HG03060 (cell line): ENCODE measurements at regions not wholly inside any gene's neighbourhood (a gene's known extent, or its start where the extent isn't known, plus 50 kb on each side); places are given as distances from the start of the nearest gene placed in this dataset.

Source experiments
- ATAC-seq: cut with Tn5 transposase; IDR thresholded peaks from one replicate; pipeline ENCODE4 v1.9.1; 2021; ENCODE audit warnings: low read depth, moderate number of reproducible peaks; ENCODE audit not compliant: unreplicated experiment

DNA sequence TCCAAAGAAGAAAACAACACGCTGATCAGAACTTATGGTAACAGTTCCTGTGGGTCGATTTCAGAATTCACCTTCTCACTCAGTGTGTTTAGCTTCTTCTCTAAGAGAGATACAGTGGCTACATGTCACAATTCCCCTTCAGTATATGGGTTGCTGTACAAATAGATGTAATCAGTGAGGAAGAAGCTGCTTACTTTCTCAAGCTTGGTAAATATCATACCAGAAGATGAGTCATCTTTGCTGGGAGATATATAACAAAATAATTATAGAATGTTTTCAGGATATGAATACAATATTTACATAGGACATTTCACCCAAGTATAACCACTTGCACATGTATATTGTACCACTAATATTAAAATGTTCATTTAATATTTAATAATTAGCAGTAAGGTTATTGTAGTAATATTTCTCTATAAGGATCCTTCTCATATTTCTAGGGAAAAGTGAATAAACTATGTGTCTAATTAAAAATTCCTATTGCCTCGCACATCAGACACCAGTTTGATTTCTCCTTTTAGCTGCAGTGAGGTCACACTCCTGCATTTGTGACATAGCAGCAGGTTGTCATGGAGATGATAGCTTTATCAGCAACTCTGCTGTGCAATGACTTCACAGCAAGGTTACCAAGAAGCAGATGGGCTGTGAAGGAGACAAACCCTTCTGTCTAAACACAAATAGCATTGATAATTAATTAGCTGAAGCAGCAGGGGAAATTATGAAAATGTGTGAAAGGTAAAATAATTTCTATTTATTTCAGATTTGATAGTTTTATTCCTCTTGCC is 211.4 kb downstream of the TUSC7 start:
- no peak for ATAC-seq

DNA sequence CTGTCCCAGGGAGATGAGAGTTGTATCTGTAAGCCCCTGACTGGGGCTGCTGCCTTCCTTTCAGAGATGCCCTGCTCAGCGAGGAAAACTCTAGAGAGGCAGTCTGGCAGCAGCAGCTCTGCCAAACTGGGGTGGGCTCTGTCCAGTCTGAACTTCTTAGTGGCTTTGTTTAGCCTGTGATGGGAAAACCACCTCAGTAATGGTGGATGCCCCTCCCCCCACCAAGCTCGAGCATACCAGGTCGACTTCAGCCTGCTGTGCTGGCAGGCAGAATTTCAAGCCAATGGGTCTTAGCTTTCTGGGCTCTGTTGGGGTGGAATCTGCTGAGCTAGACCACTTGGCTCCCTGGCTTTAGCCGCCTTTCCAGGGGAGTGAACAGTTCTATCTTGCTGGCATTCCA is 218.3 kb downstream of the TUSC7 start:
- ATAC-seq, result no peak

DNA sequence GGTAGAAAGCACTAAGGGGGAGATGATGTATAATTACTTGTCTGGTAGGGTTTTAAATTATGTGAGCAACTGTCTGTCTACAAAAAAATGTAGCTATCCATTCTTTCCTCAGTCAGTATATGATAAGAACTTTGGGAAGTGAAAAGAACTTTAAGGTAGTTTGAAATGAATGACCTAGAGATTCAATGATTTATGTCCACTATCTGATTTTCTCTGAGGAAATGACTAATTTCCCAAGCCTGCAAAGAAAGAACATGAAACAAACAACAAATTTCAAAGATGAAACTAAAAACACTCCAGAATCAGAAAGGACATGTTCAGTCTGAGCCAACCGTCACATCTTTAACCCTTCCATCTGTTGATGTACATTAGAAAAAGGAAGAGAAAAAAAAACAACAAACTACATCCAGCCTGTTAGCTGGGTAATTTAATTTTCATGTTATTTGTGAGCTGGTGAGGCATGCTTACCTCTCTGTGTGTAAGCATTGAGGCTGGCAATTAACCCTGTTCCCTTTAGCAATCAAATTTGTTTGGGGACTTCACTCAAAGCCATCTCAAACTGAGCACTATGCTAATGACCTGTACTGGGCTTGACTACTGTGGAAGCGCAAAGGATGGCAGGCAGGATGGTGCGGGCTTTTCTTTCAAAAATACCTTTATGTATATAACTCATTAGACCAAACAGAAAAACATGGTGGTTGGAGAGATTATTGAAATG is 220.1 kb downstream of the TUSC7 start:
- ATAC-seq, result no peak

DNA sequence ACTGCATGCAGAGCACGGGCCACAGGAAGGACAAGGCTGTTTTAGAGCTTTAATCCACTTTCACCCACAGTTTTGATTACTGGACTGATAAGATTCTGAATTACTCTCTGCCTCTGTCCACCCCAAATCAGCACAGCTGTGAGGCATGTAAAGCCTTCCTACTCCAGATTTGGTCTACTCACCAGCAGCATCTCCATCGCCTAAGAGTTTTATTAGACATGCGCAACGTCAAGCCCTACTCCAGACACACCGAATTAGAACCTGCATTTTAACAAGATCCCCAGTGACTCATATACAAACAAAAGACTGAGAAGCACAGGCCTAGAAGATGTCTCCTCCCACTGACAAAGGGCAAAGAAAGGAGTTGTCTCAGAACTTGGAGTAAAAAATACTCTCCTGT is 221.2 kb downstream of the TUSC7 start:
- no peak for ATAC-seq

DNA sequence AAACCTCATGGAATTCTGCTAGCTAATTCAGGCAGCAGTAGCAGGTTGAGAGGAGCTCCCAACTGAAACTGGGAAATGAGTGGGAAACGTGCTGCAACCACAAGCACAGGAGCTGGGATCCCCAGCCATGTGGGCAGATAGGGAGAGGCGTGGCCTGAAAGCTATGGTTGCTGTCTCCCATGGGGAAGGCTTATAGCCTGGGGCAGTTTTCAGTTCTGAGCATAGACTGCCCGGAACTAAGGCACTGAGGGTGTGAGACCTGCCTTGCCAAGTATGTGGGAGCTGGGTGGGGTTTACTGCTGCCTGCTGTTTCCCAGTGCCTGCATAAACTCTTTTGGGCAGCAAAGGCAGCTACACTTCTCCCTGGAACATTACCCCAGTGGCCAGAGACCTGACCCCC is 229.5 kb downstream of the TUSC7 start:
- no peak for ATAC-seq

DNA sequence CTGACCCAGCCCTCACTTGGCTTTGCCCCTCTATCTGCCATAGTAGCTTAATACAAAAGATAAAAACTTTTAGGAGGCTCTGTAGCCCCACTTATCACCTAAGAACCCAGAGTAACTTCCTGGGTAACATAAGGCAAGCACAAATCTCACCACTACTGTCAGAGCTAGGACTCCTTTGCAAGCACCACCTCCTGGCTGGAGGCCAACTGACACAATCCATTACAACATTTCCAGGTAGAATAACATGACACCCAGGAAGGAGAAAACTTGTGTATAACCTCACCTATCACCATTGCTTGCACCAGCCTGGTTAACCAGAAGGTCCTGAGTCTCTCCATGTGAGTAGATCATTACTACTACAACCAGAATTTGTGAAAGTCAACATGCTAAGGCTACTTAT is 230.0 kb downstream of the TUSC7 start:
- ATAC-seq, result no peak

DNA sequence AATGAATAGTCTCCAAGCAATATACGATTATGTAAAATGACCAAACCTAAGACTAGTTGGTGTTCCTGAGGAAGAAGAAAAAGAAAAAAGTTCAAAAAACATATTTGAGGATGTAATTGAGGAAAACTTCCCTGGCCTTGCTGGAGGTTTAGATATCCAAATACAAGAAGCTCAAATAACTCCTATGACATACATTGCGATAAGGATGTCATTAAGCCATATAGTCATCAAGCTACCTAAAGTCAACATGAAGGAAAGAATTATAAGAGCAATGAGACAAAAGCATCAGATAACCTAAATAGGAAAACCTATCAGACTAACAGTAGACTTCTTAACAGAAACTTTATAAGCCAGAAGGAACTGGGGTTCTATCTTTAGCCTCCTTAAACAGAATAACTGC is 231.1 kb downstream of the TUSC7 start:
- ATAC-seq, result no peak

DNA sequence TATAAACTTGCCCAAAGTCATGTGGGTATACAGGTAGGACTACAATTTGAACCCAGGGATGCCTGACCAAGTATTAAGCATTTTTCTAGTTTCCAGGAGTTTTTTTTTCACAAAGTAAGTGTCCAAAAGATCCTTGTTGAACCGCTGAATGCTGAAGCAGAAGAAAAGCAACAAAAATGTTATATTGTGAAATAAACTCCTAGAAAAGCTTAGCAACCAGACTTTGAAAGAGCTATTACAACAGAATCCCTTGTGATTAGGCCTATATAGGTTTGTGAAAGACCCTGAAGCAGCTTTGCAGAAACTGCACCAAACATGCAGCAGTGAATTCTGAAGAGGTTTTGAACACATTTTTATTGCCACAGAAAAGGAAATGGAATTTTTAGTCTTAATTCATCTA is 236.8 kb downstream of the TUSC7 start:
- no peak for ATAC-seq

DNA sequence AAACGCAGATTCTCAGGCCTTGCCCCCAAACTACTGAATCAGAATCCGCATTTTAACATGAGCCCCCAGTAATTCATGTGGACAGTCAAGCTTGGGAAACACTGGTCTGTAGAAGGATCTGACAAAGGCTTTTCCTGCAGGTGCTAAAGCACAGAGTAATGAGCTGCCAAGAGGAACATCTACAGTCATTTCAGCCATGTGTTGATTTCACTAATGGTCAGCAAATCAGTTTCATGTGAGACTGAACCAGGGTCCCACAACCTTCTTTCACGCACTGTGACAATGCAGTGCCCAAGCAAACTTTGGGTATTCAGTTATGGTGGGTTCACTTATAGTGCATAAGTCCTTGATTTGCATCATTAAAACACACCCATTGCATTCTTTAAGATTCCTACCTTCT is 237.6 kb downstream of the TUSC7 start:
- no peak for ATAC-seq

DNA sequence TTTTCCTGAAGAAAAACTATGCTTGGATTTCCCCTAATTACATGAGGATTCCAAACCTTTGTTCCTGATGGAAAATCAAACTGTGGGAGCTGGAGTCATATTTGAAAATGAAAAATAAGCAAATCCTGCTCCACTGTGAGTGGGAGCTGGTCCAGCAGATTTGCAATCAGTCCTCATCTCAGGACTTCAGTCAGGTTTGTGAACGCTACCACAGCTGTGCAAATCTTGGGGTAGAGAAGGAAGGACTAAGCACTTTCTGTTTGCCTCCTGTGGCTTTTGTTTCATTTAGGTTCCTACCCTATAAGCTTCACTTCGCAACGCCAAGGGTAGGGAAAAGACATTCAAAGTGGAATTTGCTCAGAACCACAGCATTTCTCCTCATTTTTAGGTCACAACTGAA is 238.2 kb downstream of the TUSC7 start:
- no peak for ATAC-seq

DNA sequence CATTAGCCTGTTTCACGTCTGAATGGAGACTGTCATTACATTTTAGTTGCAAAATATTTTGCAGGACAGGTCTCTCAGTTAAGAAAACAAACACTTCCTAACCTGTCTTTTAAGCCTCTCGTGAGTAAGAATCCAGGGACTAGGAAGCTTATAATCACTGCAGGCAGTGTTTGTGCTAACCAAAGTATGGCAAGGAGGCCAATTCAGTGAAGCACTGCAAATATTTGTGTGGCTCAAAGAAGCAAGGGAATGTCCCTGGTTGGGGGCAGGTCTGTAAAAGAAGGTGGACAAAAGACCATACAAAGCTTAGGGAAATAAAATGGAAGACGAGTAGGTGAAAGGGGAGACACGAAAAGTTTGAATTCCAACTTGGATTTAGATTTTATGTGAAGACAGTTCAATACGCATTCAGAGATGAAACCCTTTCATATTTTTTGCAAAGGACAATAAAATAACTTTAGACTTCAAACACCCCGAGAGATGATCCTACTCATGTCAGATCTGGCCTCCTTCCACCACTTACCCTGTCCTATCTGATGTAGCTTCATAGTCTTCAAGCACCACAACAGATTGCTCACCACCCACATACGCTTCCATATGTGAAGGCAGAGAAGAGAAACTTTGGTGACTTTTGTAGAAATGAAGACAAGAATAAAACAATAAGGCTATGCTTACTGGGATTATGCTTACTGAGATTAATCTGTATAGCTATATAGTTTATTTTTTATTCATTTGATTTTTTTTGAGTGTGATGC is 240.9 kb downstream of the TUSC7 start:
- no peak for ATAC-seq

DNA sequence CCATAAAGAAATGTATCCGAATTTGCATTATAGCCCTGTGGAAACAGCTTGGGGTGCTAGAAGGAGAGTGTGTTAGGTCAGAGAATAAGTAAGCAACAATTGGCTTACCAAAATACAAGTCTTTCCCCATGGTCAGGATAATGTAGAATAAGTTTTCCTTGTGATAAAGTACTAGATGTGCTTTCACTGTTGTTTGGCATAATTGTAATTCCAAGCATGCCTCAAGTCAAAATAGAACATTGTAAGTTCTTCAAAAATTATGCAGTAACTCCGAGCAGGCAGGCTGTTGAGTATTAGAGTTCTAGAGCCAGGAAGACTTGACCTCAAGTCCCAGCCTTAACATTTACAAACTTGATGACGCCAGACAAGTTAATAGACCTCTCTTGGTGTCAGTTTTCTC is 242.0 kb downstream of the TUSC7 start:
- no peak for ATAC-seq

DNA sequence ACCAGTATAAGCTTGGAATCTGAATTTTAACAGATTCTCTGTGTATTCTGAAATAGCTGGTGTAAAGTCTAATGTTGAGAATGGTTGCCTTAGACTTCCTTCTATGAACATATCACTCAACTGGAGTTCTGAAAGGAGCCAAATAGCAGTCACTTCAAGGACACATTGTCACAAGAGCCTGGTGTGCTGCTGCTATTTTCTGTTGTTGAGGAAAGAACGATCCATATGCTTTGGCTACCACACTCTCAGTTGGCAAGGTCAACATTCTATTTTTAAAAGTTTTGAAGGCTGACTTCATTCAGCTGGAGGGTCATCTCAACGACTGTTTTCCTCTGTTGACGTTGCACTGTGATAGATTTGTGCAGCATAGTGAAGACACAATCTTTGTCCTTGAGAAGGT is 248.7 kb downstream of the TUSC7 start:
- no peak for ATAC-seq

DNA sequence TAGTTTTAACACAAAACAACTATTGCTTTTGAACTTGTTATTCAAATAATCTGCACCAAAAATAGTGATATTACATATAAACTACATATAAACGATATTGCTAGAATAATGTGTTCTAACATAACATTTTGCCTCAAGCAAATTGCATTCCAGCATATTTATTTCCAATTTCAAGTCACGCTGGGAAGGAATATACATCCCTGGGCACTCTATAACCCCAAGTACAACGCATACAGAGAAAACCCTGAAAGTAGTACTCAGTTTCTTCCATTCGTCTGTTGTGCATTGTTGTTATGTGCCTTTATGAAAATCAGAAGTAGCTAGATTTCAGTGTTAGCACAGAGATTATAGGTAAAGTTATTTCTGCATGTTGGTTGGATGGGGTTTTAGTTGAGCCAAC is 251.5 kb downstream of the TUSC7 start:
- no peak for ATAC-seq

DNA sequence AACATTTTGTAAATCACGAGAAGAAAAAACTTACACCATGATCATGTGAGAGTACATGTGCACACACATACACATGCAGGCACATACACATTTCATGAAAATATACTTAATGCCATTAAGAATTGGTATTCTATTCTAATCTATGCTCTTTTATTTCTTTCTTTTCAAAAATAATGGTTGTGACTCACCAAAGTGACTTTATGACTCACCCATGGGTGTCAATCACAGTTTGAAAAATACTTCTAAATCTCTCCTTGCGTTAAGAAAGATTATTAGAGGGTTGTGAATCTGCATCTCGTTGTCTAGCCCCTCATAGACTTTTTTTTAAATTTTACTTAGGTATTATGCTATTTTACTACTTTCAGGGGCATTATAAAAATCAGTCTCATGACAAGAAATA is 254.2 kb downstream of the TUSC7 start:
- ATAC-seq, result no peak

DNA sequence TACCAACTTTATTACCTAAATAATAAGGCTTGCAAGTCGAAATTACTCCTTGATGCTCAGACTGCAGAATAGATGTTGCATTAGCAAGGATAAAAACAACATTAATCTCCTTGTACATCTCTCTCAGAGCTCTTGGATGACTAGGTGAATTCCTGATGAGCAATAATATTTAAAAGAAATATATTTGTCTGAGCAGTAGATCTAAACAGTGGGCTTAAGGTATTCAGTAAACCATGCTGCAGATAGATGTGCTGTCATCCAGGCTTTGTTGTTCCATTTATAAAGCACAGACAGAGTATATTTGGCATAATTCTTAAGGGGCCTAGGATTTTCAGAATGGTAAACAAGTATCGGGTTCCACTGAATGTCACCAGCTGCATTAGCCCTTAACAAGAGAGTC is 257.1 kb downstream of the TUSC7 start:
- no peak for ATAC-seq

DNA sequence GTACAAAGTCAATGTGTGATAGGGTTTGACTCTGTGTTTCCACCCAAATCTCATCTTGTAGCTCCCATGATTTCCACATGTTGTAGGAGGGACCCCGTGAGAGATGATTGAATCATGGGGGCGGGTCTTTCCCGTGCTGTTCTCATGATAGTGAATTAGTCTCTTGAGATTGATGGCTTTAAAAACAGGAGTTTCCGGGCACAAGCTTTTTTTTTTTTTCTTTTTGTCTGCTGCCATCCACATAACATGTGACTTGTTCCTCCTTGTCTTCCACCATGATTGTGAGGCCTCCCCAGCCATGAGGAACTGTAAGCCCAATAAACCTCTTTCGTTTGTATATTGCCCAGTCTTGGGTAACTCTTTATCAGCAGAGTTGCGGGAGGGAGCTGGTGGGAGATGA is 259.6 kb downstream of the TUSC7 start:
- ATAC-seq, result no peak

DNA sequence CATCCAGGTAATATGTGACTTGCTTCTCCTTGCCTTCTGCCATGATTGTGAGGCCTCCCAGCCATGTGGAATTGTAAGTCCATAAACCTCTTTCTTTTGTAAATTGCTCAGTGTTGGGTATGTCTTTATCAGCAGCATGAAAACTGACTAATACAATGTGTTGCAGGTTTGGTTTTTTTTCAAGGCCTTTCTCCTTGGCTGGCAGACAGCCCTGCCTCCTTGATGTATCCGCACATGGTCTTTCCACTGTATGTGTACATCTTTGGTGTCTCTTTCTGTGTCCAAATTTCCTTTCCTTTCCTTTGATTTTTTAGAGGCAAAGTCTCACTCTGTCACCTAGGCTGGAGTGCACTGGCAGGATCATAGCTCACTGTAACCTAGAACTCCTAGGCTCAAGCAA is 260.1 kb downstream of the TUSC7 start:
- no peak for ATAC-seq

DNA sequence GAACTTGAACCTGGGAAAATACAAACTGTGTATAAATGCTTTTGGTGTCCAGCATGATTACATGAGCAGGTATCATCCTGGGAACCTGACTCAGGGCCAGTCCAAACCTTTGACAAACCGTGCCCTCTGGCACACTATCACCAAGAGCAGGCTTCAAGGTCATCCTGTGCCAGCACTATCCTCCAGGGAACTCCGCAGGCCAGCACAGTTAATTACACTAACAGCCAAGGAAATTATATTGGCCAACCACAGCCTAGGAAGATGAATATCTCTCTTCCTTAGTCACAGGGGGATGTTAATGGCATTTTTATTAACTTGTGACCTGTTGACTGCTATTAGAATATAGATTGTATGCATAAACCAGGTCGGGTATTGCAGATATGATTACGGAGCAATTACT is 262.0 kb downstream of the TUSC7 start:
- no peak for ATAC-seq

DNA sequence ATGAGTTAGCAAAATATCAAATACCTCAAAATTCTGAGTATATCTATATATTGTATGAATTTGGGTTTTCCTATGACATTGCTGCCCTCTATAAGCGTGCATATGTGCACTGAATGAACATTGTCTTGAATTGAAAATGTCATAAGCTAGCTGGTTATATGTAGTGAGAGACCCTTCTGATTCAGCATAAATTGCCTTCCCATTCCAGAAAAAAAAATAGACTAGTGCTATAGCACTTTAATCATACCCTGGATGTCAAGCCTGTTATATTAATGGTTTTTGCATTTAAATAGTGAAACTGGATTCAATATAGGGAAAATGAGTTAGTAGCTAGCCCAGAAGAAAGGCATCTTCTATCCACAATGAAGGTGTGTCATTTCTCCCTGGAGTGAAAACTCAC is 265.1 kb downstream of the TUSC7 start:
- no peak for ATAC-seq

DNA sequence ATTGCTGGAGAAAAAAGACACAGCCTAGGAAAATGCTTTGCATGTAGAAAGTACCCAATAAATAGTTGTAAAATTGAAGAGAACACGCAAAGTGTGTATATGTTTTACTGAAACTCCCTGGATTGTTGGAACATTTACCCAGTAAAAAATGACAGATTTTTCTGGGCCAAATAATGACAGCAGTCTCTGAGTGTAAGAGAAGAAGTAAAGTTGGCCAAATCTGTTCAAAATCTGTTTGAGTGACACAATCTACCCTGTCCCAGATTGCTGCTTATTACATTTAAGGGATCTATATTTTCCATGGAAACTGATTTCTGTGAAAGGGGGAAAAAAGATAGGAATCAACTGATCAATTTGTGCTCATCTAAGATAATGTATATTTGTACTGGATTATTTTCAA is 267.9 kb downstream of the TUSC7 start:
- no peak for ATAC-seq

DNA sequence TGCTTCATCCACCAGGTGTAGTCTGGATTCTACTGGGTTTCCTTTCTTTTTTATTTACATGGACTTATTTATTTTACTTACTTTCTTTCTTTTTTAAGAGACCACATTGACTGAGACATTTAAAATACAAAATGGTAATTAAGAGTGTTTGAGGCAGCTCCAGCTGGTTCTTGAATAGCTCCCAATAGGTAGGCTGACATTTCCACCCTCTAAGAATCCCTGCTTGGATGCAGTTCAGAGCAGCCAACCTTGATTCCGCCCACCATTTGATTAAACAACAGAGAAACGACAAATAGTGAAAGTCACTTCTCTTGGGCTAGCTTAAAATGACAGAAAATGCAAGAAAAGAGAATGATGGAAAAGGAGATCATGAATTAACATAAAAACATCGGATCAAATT is 270.5 kb downstream of the TUSC7 start:
- ATAC-seq, result no peak
